HG03469 (cell line): ENCODE measurements at regions not wholly inside any gene's neighbourhood (a gene's known extent, or its start where the extent isn't known, plus 50 kb on each side); places are given as distances from the start of the nearest gene placed in this dataset.
"Not testable (repeated sequence)": the region's sequence is repeated elsewhere in the genome, so short reads cannot be mapped to it uniquely, and the experiment has no call there.

Experiments
- ATAC-seq: cut with Tn5 transposase; IDR thresholded peaks from one replicate; pipeline ENCODE4 v1.9.1; 2021; ENCODE audit warnings: mild to moderate bottlenecking, moderate library complexity, moderate number of reproducible peaks; ENCODE audit not compliant: unreplicated experiment

GRCh38 chr4:124431653-124432192, 280.8 kb downstream of the ANKRD50 start:
- ATAC-seq = no peak

GRCh38 chr4:124432500-124432899, 280.0 kb downstream of the ANKRD50 start:
- no peak for ATAC-seq

DNA sequence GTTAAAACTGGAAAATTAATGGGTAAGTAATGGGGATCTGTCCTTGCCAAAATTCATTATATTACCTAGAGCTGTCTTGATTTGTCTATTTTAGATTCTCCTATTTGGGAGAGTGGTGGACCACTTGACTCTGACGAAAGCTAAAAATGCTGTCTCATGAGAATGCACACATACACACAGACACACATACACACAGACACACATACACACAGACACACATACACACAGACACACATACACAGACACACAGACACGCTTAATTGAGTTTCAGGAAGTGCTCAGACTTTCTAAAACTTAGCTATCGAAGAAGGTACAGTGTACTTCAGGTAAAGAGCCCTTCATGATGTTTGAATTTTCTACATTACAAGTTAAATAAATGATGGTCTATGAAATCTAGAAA, 279.5 kb downstream of the ANKRD50 start:
- no peak for ATAC-seq

DNA sequence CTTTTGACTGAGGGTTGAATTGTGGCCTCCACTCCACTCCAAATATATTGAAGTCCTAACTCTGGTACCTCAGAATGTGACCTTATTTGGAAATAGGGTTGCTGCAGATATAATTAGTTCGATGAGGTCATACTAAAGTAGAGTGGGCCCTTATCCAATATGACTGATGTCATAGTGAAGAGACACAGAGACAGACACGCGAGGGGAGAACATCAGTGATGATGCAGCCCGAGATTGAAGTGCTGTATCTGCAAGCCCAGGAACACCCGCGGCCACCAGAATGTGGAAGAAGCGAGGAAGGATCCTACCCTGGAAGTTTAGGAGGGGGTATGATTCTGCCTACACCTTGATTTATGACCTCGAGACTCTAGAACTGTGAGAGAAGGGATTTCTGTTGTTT, 279.0 kb downstream of the ANKRD50 start:
- no peak for ATAC-seq

- ATAC-seq = no peak
Observed at GRCh38 chr4:124435274-124435950, 277.1 kb downstream of the ANKRD50 start.

GRCh38 chr4:124437853-124438495, 274.6 kb downstream of the ANKRD50 start:
- ATAC-seq = no peak

DNA sequence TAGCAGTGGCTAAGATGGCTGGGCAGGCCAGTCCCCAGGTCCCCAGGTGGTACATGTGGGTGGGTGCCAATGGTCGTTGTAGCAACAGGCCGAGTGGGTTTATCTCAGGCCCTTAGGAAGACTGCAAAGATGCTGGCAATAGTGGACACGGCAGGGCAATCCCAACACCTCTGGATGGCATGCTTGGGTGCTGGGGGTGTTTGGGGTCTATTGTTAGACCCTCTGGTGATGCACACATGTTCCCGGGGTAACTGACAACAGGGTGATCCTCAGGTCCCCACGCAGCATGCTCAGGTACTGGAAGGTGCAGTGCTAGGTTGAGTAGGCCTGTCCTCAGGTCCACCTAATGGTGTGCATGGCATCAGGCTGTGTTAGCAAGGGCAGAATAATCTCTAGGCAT, 267.5 kb downstream of the ANKRD50 start:
- ATAC-seq = no peak

DNA sequence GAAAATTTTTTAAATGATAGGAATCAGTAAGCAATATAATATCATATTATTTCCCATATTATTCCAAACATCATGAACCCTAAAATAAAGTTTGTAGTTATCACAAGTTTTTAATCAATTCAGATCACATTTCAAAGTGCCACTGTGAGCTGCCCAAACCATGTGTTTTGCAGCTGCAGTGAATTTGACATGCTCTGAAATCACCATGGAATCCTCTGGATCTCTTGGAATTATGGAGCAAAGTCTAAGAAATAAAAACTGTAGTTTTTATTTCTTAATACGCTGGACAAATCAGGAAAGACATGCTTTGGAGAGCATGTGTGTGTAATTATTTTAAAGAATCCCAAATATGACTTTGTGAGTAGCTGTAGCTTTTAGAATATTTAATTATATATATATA, 262.7 kb downstream of the ANKRD50 start:
- no peak for ATAC-seq

- no peak for ATAC-seq
Observed at GRCh38 chr4:124450851-124451250, 261.7 kb downstream of the ANKRD50 start.

DNA sequence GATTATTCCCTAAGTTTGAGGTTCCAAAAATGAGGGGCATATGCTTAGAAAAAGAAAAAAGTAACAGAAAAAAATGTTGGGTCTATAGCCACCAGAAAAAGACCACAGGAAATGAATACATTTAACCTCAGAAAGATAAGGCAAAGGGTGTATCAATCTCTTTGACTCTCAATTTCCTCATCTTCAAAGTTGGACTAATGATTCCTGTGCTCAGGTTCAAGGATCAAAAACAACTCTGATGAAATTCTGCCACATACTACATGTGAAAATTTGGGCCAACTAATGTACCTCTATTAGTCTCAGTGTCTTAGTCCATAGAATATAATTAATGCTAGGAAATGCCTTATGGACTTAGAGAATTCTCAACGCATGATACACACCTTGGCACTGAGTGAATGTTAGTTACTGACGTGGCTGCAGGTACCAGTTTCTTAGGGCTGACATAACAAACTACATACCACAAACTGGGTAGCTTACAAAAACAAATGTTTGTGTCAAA, 257.7 kb downstream of the ANKRD50 start:
- ATAC-seq = no peak

DNA sequence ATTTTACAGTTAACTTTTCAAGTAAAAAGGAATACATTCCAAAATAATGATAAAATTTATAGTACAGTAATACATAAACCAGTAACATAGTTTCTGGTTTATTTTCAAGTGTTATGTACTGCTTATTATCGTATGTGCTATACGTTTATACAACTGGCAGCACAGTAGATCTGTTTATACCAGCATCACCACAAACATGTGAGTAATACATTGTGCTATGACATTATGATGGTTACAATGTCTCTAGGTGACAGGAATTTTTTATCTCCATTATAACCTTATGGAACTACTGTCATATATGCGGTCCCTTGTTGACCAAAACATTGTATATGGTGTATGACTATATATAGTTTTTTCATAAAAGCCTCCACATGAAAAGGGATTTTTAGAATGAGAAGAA, 256.9 kb downstream of the ANKRD50 start:
- ATAC-seq = no peak

GRCh38 chr4:124459196-124459940, 253.2 kb downstream of the ANKRD50 start:
- ATAC-seq = no peak

DNA sequence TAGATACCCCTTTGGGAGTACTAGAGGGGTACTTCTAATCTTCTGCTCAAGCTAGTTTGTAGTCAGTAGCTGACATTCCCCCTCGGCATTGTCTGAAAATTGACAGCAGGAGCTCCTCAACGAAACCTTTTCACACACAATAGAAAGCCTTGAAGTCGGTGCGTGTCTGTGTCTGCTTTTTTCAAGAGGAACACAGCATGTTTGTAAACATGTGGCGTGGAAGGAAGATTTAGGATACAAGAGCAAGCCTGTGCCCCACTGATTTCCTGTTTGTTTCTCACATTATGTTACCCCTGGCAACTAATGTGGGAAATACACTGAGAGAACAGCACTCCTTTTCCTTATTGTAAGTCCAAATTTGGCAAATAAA, 252.6 kb downstream of the ANKRD50 start:
- ATAC-seq = no peak

DNA sequence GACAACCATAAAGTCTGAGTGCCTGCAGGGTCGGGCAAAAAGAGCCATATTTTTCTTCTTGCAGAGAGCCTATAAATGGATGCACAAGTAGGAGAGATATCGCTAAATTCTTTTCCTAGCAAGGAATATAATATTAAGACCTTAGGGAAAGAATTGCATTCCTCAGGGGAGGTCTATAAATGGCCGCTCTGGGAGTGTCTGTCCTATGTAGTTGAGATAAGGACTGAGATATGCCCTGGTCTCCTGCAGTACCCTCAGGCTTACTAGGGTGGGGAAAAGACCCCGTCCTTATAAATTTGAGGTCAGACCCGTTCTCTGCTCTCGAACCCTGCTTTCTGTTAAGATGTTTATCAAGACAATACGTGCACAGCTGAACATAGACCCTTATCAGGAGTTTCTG, 250.9 kb downstream of the ANKRD50 start:
- not testable (repeated sequence) for ATAC-seq

DNA sequence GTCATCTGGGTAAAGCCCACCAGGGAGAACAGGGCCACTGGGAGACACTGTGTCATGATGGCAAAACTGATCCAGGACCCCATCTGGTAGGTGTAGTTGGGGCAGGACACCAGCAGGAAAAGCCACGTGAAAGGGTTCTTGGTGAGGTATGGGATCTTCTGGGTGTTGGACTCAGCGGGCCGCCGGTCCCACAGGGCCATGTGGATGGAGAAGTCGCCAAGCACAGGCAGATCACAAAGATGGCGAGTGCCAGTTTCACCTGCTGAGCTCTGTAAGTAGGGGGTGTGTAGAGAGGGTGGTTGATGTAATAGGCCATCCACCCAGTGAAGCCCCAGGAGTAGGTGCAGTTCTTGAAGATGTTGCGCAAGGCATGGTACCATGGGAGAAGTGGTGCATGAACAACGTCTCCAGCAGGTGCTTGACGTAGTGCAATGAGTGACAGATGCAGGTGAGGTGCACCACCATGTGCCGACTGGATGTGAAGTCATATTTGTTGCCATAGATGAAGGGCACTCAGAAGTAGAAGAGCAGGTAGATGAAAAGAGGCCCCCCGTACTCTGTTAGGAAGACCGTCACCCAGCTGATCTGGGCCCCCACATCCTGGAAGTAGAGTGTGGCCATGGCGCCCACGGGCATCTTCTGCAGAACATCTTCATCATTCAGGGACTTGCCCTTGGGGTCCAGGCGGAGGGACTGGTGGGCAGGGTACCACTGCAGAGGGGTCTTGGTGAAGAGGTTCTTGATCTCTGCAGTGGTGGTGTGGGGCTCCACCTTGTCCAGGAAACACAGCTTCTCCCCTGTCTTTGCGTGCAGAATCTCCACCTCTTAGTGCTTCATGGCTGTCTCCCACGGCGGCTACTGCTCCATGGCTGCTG, 249.3 kb downstream of the ANKRD50 start:
- ATAC-seq = no peak

GRCh38 chr4:124464836-124465235, 247.7 kb downstream of the ANKRD50 start:
- no peak for ATAC-seq

DNA sequence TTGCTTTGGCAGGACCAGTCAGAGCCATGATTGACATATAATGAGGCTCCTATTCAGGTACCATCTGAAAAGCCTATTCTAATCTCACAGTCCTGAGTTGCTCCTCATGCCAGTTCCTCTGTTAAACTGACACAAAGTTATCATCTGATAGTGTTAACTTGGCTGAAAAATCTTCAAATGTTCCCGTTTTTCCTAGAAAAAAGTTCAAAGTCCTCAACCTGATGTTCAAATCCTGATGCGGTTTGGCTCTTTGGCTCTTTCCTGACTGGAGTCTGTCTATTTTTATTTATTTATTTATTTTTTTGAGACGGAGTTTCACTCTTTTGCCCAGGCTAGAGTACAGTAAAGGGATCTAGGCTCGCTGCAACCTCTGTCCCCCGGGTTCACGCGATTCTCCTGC, 244.2 kb downstream of the ANKRD50 start:
- ATAC-seq = no peak

- no peak for ATAC-seq
Observed at GRCh38 chr4:124469981-124470380, 242.6 kb downstream of the ANKRD50 start.

GRCh38 chr4:124478470-124478869, 234.1 kb downstream of the ANKRD50 start:
- no peak for ATAC-seq

- no peak for ATAC-seq
Observed at GRCh38 chr4:124480061-124480460, 232.5 kb downstream of the ANKRD50 start.

DNA sequence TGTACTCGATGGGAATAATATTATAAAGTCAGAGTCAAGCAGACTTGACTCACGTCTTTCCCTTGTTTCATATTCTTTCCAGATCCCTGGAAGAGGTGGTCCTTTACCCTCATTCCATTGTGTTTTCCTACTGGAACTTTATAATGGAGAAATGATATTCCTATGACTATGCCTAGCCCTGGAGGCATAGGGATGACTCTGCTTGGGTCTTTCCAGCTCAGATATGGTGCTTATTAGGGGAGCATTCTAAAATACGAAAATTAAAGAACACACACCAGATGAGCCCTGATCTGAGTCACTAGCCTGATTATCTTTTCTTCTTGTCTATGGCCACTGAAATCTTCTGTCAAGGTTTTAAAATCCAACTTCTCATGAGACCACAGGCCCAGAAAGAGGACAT, 231.4 kb downstream of the ANKRD50 start:
- ATAC-seq = no peak
